GM12878 (cell line): ENCODE measurements at regions not wholly inside any gene's neighbourhood (a gene's known extent, or its start where the extent isn't known, plus 50 kb on each side); places are given as distances from the start of the nearest gene placed in this dataset.

Experiments
- ATAC-seq: fragments of 200-7000 bp; cut with Tn5 transposase; 3 replicates; pipeline ENCODE4 v1.9.1; 2020; ENCODE audit warnings: mild to moderate bottlenecking, moderate library complexity
- BruUV-seq: library from RNA; stranded (reverse); fragments of 400-500 nt; replicated peaks from 2 replicates; lab custom pipeline; 2021; lab: Mats Ljungman, UMichigan
- CTCF ChIA-PET: fragments of 300-600 bp; sonication (Branson Sonifier 250); formaldehyde crosslinking; extraction: SDS; loops from one replicate; lab custom pipeline; 2021; ENCODE audit warnings: inconsistent platforms; lab: Yijun Ruan, JAX
- POLR2A ChIA-PET: fragments of 350-600 bp; formaldehyde crosslinking; extraction: SDS; loops from one replicate; lab custom pipeline; 2021; ENCODE audit warnings: inconsistent platforms; lab: Charles Lee
- RAD21 ChIA-PET: fragments of 300-600 bp; sonication (Branson Sonifier 250); formaldehyde crosslinking; loops from one replicate; lab custom pipeline; 2023; ENCODE audit warnings: antibody characterized with exemption; ENCODE audit not compliant: unreplicated experiment; lab: Charles Lee
- SMC1A ChIA-PET: fragments of 300-600 bp; sonication (Branson Sonifier 250); formaldehyde crosslinking; loops from one replicate; lab custom pipeline; 2023; ENCODE audit not compliant: unreplicated experiment, uncharacterized antibody; lab: Charles Lee
- DNase-seq: peaks from one replicate; pipeline ENCODE4 v3.0.0-alpha.2; 2011; ENCODE audit warnings: low read depth, low spot score
- FAIRE-seq: peaks from 3 replicates; lab custom pipeline; 2011; peaks lifted over from hg19 to GRCh38; lab: Jason Lieb, UNC
- H2AFZ ChIP-seq: 2 replicates; pipeline ENCODE4 v1.6.0; 2011; ENCODE audit warnings: low read depth, low read length, control low read depth; ENCODE audit not compliant: control insufficient read depth
- H3K27ac ChIP-seq: 2 replicates; pipeline ENCODE4 v1.5.1; 2011; ENCODE audit warnings: control low read depth; ENCODE audit not compliant: control insufficient read depth, insufficient read depth
- H3K27me3 ChIP-seq, 2 experiments: replicated peaks in 1 of 2; 2 replicates each; pipeline versions ENCODE4 v1.6.0 to v1.6.1; 2011; ENCODE audit warnings: low read length in 1 of 2; ENCODE audit not compliant: control insufficient read depth in 2 of 2, insufficient read depth in 2 of 2
- H3K36me3 ChIP-seq, 2 experiments: 2 replicates each; pipeline ENCODE4 v1.5.1; 2011; ENCODE audit warnings: low read length in 1 of 2; ENCODE audit not compliant: control insufficient read depth in 2 of 2, insufficient read depth in 2 of 2
- H3K4me1 ChIP-seq: 2 replicates; pipeline ENCODE4 v1.6.1; 2011; ENCODE audit warnings: mild to moderate bottlenecking, low read length, moderate library complexity, mixed read lengths; ENCODE audit not compliant: control insufficient read depth, insufficient read depth
- H3K4me2 ChIP-seq: 2 replicates; pipeline ENCODE4 v1.6.0; 2011; ENCODE audit warnings: control low read depth; ENCODE audit not compliant: control insufficient read depth, insufficient read depth
- H3K4me3 ChIP-seq: fragments of 200-600 bp; sonication (generic); 2 replicates; pipeline ENCODE4 v1.5.1; 2016
- H3K79me2 ChIP-seq: 2 replicates; pipeline ENCODE4 v1.6.0; 2011; ENCODE audit warnings: low read length; ENCODE audit not compliant: control insufficient read depth, insufficient read depth
- H3K9ac ChIP-seq: 2 replicates; pipeline ENCODE4 v1.8.0; 2011; ENCODE audit warnings: low read length, control low read depth, mixed read lengths; ENCODE audit not compliant: control insufficient read depth, insufficient read depth
- H3K9me3 ChIP-seq: replicated peaks from 3 replicates; pipeline ENCODE4 v1.5.1; 2011; ENCODE audit warnings: mild to moderate bottlenecking, low read length; ENCODE audit not compliant: control insufficient read depth, insufficient read depth
- H4K20me1 ChIP-seq: 2 replicates; pipeline ENCODE4 v1.6.0; 2011; ENCODE audit not compliant: control insufficient read depth, insufficient read depth
- ATF3 ChIP-seq: IDR thresholded peaks from 2 replicates; pipeline ENCODE4 v1.6.1; 2011; ENCODE audit warnings: low read depth, mild to moderate bottlenecking, low read length, moderate library complexity, borderline replicate concordance; ENCODE audit errors: extremely low read depth
- CHD1 ChIP-seq: IDR thresholded peaks from 2 replicates; pipeline ENCODE4 v1.6.1; 2012; ENCODE audit warnings: low read depth, low read length, improper control_type of control experiment
- E2F4 ChIP-seq: IDR thresholded peaks from 2 replicates; pipeline ENCODE4 v1.6.1; 2012; ENCODE audit warnings: low read depth, low read length, improper control_type of control experiment
- E2F8 ChIP-seq: fragments of 450-650 bp; IDR thresholded peaks from 2 replicates; pipeline ENCODE4 v1.6.1; 2018; ENCODE audit warnings: mild to moderate bottlenecking, low read depth, moderate library complexity; ENCODE audit not compliant: partially characterized antibody
- EGR1 ChIP-seq, 2 experiments: IDR thresholded peaks; 1 replicate in 1 of 2; 2 replicates in 1 of 2; pipeline ENCODE4 v1.6.1; 2011 to 2012; ENCODE audit warnings: low read depth in 2 of 2, low read length in 2 of 2, borderline replicate concordance in 1 of 2, mild to moderate bottlenecking in 1 of 2, moderate library complexity in 1 of 2
- ESRRA ChIP-seq: IDR thresholded peaks from 2 replicates; pipeline ENCODE4 v1.6.1; 2012; ENCODE audit warnings: mild to moderate bottlenecking, low read length, improper control_type of control experiment
- FOS ChIP-seq: IDR thresholded peaks from 3 replicates; pipeline ENCODE4 v1.6.1; 2011; ENCODE audit warnings: borderline replicate concordance; ENCODE audit not compliant: insufficient read length; ENCODE audit errors: extremely low read depth
- JUND ChIP-seq: IDR thresholded peaks from 2 replicates; pipeline ENCODE4 v1.6.1; 2012; ENCODE audit warnings: low read depth, mild to moderate bottlenecking, low read length, improper control_type of control experiment, moderate library complexity
- KAT2A ChIP-seq: conservative IDR thresholded peaks from 2 replicates; pipeline ENCODE4 v1.6.1; 2011; ENCODE audit warnings: low read depth, low read length; ENCODE audit not compliant: control insufficient read depth
- KDM1A ChIP-seq: fragments of 200-600 bp; sonication (generic); IDR thresholded peaks from 2 replicates; pipeline ENCODE4 v1.6.1; 2016; ENCODE audit warnings: borderline replicate concordance
- KLF5 ChIP-seq: fragments of 450-650 bp; IDR thresholded peaks from 2 replicates; pipeline ENCODE4 v1.6.1; 2014; ENCODE audit warnings: mild to moderate bottlenecking; ENCODE audit not compliant: partially characterized antibody
- POLR2AphosphoS5 ChIP-seq: IDR thresholded peaks from 2 replicates; pipeline ENCODE4 v1.6.1; 2011; ENCODE audit warnings: mild to moderate bottlenecking, low read length, inconsistent platforms
- SMAD1 ChIP-seq: fragments of 450-650 bp; IDR thresholded peaks from 2 replicates; pipeline ENCODE4 v1.6.1; 2018; ENCODE audit warnings: mild to moderate bottlenecking, low read depth; ENCODE audit not compliant: partially characterized antibody
- SPI1 ChIP-seq: IDR thresholded peaks from 2 replicates; pipeline ENCODE4 v1.6.1; 2011; ENCODE audit warnings: low read depth, mild to moderate bottlenecking, low read length, moderate library complexity, borderline replicate concordance; ENCODE audit not compliant: insufficient read depth
- ZNF274 ChIP-seq: IDR thresholded peaks from one replicate; pipeline ENCODE4 v1.8.0; 2011; ENCODE audit not compliant: insufficient read length, insufficient read depth
- WGBS: methylation state at CpG from one replicate; pipeline ENCODE4 v1.1.6; 2016; ENCODE audit warnings: low lambda C conversion rate; ENCODE audit not compliant: insufficient replicate concordance, insufficient coverage; ENCODE audit errors: missing lambda C conversion rate; 5-methylcytosine and 5-hydroxymethylcytosine counted together
- in situ Hi-C: fragments of 300-500 bp; cut with MboI; formaldehyde crosslinking; loops from 9 replicates; pipeline ENCODE4 v1.14.3; 2018; ENCODE audit warnings: mixed read lengths
- intact Hi-C: fragments of 100-400 bp; cut with micrococcal nuclease; formaldehyde crosslinking; loops from one replicate; pipeline ENCODE4 v1.14.2; 2022; ENCODE audit not compliant: unreplicated experiment
- TF ChIP-seq, protein P1 (sequence below): IDR thresholded peaks from 2 replicates; pipeline ENCODE4 v1.6.1; 2012; ENCODE audit warnings: improper control_type of control experiment, low read depth, low read length; ENCODE audit not compliant: insufficient replicate concordance

DNA sequence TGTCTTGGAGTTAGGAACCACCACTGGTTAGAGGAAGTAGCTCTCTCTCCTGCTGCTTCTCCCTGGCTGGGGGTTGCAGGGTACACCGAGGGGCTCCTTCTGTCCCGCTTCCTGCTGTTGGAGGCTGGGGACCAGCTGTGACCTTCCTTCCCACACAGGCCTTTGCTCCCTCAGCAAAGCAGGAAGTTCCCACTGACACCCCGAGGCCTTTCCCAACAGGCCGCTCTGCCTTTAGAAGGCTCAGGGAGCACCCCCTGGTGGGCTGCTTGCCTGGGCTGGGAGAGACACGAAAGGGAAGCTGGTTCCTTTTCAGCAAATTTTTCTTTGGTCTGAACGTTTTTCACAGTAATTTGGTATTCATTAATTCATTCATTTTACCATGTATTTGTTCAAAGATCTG is 527.9 kb upstream of the B3GAT1 start:
- POLR2A ChIA-PET, result no interaction called here
- no peak for FAIRE-seq
- DNase-seq, result no peak
- H3K4me1 ChIP-seq, result no peaks in the 10 kb centered on the region
- in situ Hi-C loops (no loop called here), intact Hi-C loops (no loop called here)
- no peaks in the 10 kb centered on the region; a peak in 1 of 4 replicates for H3K27me3 ChIP-seq
- H3K79me2 ChIP-seq, result no peaks in the 10 kb centered on the region
- no TSS peak for BruUV-seq
- SMC1A ChIA-PET, result no interaction called here
- no peak overlapping the region for H3K4me2 ChIP-seq
- RAD21 ChIA-PET, result no interaction called here
- H3K4me3 ChIP-seq, result no peak overlapping the region
- H3K9me3 ChIP-seq, result no peaks in the 10 kb centered on the region
- no peak overlapping the region for H3K9ac ChIP-seq
- no peak overlapping the region for H2AFZ ChIP-seq
- no peak for ATAC-seq
- CTCF ChIA-PET, result no interaction called here
- H3K36me3 ChIP-seq, result no peaks in the 10 kb centered on the region
- TF ChIP-seq SMAD1 (no peak), CHD1 (no peak), E2F4 (no peak), KDM1A (no peak), EGR1 (IDR thresholded peaks at IDR 0.05; ENCODE audit: borderline replicate concordance in 1 of 2, low read depth in 2 of 2, low read length in 2 of 2) (no peak), E2F8 (no peak), ESRRA (no peak), ZNF274 (no peak), JUND (no peak), SPI1 (no peak), POLR2AphosphoS5 (no peak), FOS (no peak), ATF3 (no peak), KLF5 (no peak), KAT2A (no peak)
- TF ChIP-seq, protein P1, sequence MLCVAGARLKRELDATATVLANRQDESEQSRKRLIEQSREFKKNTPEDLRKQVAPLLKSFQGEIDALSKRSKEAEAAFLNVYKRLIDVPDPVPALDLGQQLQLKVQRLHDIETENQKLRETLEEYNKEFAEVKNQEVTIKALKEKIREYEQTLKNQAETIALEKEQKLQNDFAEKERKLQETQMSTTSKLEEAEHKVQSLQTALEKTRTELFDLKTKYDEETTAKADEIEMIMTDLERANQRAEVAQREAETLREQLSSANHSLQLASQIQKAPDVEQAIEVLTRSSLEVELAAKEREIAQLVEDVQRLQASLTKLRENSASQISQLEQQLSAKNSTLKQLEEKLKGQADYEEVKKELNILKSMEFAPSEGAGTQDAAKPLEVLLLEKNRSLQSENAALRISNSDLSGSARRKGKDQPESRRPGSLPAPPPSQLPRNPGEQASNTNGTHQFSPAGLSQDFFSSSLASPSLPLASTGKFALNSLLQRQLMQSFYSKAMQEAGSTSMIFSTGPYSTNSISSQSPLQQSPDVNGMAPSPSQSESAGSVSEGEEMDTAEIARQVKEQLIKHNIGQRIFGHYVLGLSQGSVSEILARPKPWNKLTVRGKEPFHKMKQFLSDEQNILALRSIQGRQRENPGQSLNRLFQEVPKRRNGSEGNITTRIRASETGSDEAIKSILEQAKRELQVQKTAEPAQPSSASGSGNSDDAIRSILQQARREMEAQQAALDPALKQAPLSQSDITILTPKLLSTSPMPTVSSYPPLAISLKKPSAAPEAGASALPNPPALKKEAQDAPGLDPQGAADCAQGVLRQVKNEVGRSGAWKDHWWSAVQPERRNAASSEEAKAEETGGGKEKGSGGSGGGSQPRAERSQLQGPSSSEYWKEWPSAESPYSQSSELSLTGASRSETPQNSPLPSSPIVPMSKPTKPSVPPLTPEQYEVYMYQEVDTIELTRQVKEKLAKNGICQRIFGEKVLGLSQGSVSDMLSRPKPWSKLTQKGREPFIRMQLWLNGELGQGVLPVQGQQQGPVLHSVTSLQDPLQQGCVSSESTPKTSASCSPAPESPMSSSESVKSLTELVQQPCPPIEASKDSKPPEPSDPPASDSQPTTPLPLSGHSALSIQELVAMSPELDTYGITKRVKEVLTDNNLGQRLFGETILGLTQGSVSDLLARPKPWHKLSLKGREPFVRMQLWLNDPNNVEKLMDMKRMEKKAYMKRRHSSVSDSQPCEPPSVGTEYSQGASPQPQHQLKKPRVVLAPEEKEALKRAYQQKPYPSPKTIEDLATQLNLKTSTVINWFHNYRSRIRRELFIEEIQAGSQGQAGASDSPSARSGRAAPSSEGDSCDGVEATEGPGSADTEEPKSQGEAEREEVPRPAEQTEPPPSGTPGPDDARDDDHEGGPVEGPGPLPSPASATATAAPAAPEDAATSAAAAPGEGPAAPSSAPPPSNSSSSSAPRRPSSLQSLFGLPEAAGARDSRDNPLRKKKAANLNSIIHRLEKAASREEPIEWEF, result no peak
- no peak overlapping the region for H3K27ac ChIP-seq
- 28% methylated on average over 6 of the region's 6 CpGs for WGBS
- H4K20me1 ChIP-seq, result no peaks in the 10 kb centered on the region
